RWPE2 (cell line): ENCODE measurements at regions not wholly inside any gene's neighbourhood (a gene's known extent, or its start where the extent isn't known, plus 50 kb on each side); places are given as distances from the start of the nearest gene placed in this dataset.

ENCODE experiments used
- ATAC-seq: fragments of 200-7000 bp; cut with Tn5 transposase; 3 replicates; pipeline ENCODE4 v1.9.1; 2021; ENCODE audit warnings: low read depth
- DNase-seq: peaks from one replicate; pipeline ENCODE4 v3.0.0-alpha.2; 2020; ENCODE audit warnings: low spot score
- H3K27ac ChIP-seq: fragments of 450-650 bp; 2 replicates; pipeline ENCODE4 v1.5.1; 2017; ENCODE audit warnings: mild to moderate bottlenecking; ENCODE audit not compliant: poor library complexity, severe bottlenecking
- H3K27me3 ChIP-seq: fragments of 250-450 bp; sonication (Bioruptor Pico); 2 replicates; pipeline ENCODE4 v1.5.1; 2021; ENCODE audit warnings: mild to moderate bottlenecking, moderate library complexity; ENCODE audit not compliant: insufficient read depth, poor library complexity, severe bottlenecking
- H3K36me3 ChIP-seq: fragments of 250-450 bp; sonication (Bioruptor Pico); 2 replicates; pipeline ENCODE4 v1.5.1; 2020; ENCODE audit warnings: low read depth, mild to moderate bottlenecking, moderate library complexity
- H3K4me1 ChIP-seq: fragments of 250-450 bp; sonication (Bioruptor Pico); 2 replicates; pipeline ENCODE4 v1.5.1; 2021; ENCODE audit warnings: mild to moderate bottlenecking, moderate library complexity; ENCODE audit not compliant: insufficient read depth, poor library complexity, severe bottlenecking
- H3K4me3 ChIP-seq: fragments of 250-450 bp; sonication (Bioruptor Pico); 2 replicates; pipeline ENCODE4 v1.5.1; 2021; ENCODE audit warnings: mild to moderate bottlenecking, moderate library complexity; ENCODE audit not compliant: severe bottlenecking
- H3K9me3 ChIP-seq: fragments of 250-450 bp; sonication (Bioruptor Pico); 2 replicates; pipeline ENCODE4 v1.5.1; 2021; ENCODE audit warnings: mild to moderate bottlenecking, moderate library complexity; ENCODE audit not compliant: severe bottlenecking
- TF ChIP-seq, protein P1 (sequence below): fragments of 450-650 bp; IDR thresholded peaks from one replicate; pipeline ENCODE4 v1.5.1; 2017; ENCODE audit warnings: mild to moderate bottlenecking, moderate library complexity; ENCODE audit not compliant: poor library complexity, severe bottlenecking

- no peaks in the 10 kb centered on the region for H3K4me1 ChIP-seq
- no peak overlapping the region for H3K27ac ChIP-seq
- ATAC-seq (peak; percentile 71), DNase-seq (no peak)
- H3K9me3 ChIP-seq: no peaks in the 10 kb centered on the region
- H3K4me3 ChIP-seq: no peak overlapping the region
- no peaks in the 10 kb centered on the region for H3K27me3 ChIP-seq
- TF ChIP-seq, protein P1, sequence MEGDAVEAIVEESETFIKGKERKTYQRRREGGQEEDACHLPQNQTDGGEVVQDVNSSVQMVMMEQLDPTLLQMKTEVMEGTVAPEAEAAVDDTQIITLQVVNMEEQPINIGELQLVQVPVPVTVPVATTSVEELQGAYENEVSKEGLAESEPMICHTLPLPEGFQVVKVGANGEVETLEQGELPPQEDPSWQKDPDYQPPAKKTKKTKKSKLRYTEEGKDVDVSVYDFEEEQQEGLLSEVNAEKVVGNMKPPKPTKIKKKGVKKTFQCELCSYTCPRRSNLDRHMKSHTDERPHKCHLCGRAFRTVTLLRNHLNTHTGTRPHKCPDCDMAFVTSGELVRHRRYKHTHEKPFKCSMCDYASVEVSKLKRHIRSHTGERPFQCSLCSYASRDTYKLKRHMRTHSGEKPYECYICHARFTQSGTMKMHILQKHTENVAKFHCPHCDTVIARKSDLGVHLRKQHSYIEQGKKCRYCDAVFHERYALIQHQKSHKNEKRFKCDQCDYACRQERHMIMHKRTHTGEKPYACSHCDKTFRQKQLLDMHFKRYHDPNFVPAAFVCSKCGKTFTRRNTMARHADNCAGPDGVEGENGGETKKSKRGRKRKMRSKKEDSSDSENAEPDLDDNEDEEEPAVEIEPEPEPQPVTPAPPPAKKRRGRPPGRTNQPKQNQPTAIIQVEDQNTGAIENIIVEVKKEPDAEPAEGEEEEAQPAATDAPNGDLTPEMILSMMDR: peak; percentile 51
- no peaks in the 10 kb centered on the region for H3K36me3 ChIP-seq
These were observed 66.2 kb downstream of the FAM241B start for GRCh38 chr10:69696073-69696731.

DNA sequence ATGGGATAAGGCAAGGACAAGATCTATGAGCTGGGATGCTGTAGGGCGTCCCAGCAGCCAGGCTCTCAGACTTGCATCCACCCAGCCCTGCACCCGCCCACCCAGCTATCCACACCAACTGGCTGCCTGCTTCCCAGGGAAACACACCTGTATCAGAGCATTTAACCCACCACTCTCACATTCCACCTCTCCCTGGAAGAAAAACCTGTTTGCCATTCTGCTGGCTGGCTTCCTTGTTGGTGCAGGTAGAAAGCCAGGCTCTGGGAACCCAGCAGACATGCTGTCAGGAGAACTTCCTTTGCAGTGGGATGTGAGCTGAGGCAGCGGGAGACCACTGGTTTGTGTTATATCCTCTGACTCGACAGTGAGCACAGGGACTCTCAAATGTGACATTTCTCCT lies 67.0 kb downstream of the FAM241B start:
- TF ChIP-seq, protein P1: no peak
- ATAC-seq (no peak), DNase-seq (no peak)
- Histone ChIP-seq H3K36me3 (no peaks in the 10 kb centered on the region), H3K27ac (no peak overlapping the region), H3K9me3 (no peaks in the 10 kb centered on the region), H3K4me1 (no peaks in the 10 kb centered on the region), H3K4me3 (no peak overlapping the region), H3K27me3 (no peaks in the 10 kb centered on the region)

DNA sequence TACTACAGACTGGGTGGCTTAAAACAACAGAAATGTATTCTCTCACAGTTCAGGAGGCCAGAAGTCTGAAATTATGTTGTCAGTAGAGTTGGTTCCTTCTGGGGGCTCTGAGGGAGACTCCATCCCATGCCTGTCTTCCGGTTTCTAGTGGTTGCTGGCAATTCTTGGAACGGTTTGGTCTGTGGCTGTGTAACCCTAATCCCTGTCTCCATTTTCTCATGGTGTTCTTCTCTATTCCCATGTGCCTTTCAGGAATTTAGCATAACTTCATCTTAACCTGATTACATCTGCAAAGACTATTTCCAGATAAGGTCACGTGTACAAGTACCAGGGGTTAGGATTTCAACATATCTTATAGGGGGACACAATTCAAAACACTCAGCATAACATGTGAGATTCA lies 73.2 kb downstream of the FAM241B start:
- DNase-seq (no peak), ATAC-seq (no peak)
- TF ChIP-seq, protein P1: no peak
- Histone ChIP-seq H3K27me3 (peaks cover 3% of the 10 kb centered on the region), H3K36me3 (no peaks in the 10 kb centered on the region), H3K27ac (peak overlapping the region; percentile 79), H3K4me1 (peaks cover 14% of the 10 kb centered on the region), H3K4me3 (no peak overlapping the region), H3K9me3 (no peaks in the 10 kb centered on the region)

DNA sequence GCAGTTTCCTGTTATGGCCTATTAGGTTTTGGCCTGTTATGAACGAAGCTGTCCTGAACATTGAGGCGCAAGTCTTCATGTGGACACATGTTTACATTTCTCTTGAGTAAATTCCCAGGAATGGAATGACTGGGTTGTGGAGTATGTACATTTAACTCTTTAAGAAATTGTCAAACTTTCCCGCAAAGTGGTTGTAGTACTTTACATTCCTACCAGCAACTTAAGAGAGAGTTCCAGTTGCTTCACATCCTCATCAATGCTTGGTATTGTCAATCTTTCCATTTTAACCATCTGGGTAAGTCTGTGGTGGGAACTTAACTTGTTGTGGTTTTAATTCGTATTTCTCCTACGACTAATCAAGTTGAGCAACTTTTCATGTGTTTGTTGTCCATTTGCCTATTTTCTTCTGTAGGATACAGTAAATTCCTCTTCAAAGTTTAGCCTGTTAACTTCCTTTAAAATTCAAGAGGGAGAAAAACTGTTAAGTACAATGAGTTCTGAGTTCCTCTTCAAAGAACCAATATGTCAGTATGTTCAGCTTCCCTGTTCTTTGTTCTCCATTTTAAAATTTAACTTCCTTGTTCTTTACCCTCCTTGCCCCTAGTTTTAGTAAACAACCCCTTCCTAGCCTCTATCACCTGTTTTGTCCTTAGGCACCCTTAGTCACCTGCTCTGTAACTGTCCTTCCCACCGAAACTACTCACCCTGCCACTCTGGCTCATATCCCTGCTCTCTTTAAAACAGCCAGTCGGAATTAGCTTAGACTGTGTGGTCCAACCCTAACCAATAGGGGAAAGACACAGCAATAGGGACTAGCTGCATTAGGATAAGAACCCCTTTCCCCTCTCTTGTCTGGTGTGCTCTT lies 74.0 kb downstream of the FAM241B start:
- H3K4me1 ChIP-seq: peaks cover 14% of the 10 kb centered on the region
- H3K27ac ChIP-seq: peak overlapping the region; percentile 79
- H3K9me3 ChIP-seq: no peaks in the 10 kb centered on the region
- DNase-seq (no peak), ATAC-seq (peak; percentile 95)
- TF ChIP-seq, protein P1: no peak
- no peak overlapping the region for H3K4me3 ChIP-seq
- H3K36me3 ChIP-seq: no peaks in the 10 kb centered on the region
- H3K27me3 ChIP-seq: peaks cover 3% of the 10 kb centered on the region
